CD4-positive, alpha-beta memory T cell (primary cell): ENCODE measurements at regions not wholly inside any gene's neighbourhood (a gene's known extent, or its start where the extent isn't known, plus 50 kb on each side); places are given as distances from the start of the nearest gene placed in this dataset.

Experiments used
- CTCF ChIA-PET: fragments of 350-600 bp; sonication (Branson Sonifier 250); formaldehyde crosslinking; loops from one replicate; lab custom pipeline; 2021; ENCODE audit warnings: inconsistent platforms; ENCODE audit not compliant: partially characterized antibody; lab: Charles Lee
- POLR2A ChIA-PET: fragments of 350-600 bp; sonication (Branson Sonifier 250); formaldehyde crosslinking; loops from one replicate; lab custom pipeline; 2021; ENCODE audit not compliant: partially characterized antibody; lab: Charles Lee
- DNase-seq, 5 donors: peaks; one replicate each; pipeline versions ENCODE4 v3.0.0 to v3.0.0-alpha.2; 2020 to 2022; ENCODE audit warnings: mixed read lengths in 1 of 5
- H3K27ac ChIP-seq: one replicate; pipeline ENCODE4 v1.7.0; 2013; ENCODE audit warnings: low read depth, low read length
- H3K27me3 ChIP-seq: 2 replicates; pipeline ENCODE4 v1.7.0; 2013; ENCODE audit warnings: mild to moderate bottlenecking, low read length, moderate library complexity; ENCODE audit not compliant: insufficient read depth
- H3K36me3 ChIP-seq: 2 replicates; pipeline ENCODE4 v1.7.0; 2013; ENCODE audit warnings: mild to moderate bottlenecking, low read length, moderate library complexity; ENCODE audit not compliant: insufficient read depth
- H3K4me1 ChIP-seq: 2 replicates; pipeline ENCODE4 v1.7.0; 2013; ENCODE audit warnings: mild to moderate bottlenecking, low read length, moderate library complexity; ENCODE audit not compliant: insufficient read depth
- H3K4me3 ChIP-seq, 2 donors: one replicate each; pipeline ENCODE4 v1.7.0; 2013; ENCODE audit warnings: low read length in 2 of 2, mild to moderate bottlenecking in 1 of 2
- H3K9me3 ChIP-seq, 2 donors: one replicate each; pipeline ENCODE4 v1.7.0; 2013; ENCODE audit warnings: low read length in 2 of 2, control low read depth in 1 of 2; ENCODE audit not compliant: control insufficient read depth in 1 of 2
- H3K27ac Mint-ChIP-seq, 7 donors: one replicate each; pipeline ENCODE4 v1.8.0; 2020 to 2021; ENCODE audit warnings: mixed read lengths in 7 of 7, mild to moderate bottlenecking in 6 of 7, inconsistent platforms in 3 of 7, moderate library complexity in 3 of 7
- H3K27me3 Mint-ChIP-seq, 2 donors: one replicate each; pipeline ENCODE4 v1.8.0; 2020 to 2021; ENCODE audit warnings: mixed read lengths in 2 of 2
- H3K36me3 Mint-ChIP-seq, 2 donors: one replicate each; pipeline ENCODE4 v1.8.0; 2020 to 2021; ENCODE audit warnings: mixed read lengths in 2 of 2, inconsistent platforms in 1 of 2, mild to moderate bottlenecking in 1 of 2
- H3K4me1 Mint-ChIP-seq, 4 donors: one replicate each; pipeline ENCODE4 v1.8.0; 2020 to 2021; ENCODE audit warnings: mixed read lengths in 4 of 4, mild to moderate bottlenecking in 1 of 4
- H3K4me3 Mint-ChIP-seq, 8 donors: one replicate each; pipeline ENCODE4 v1.8.0; 2020 to 2021; ENCODE audit warnings: mixed read lengths in 8 of 8, mild to moderate bottlenecking in 7 of 8, moderate library complexity in 6 of 8, inconsistent platforms in 3 of 8
- H3K9me3 Mint-ChIP-seq, 8 donors: one replicate each; pipeline ENCODE4 v1.8.0; 2020 to 2021; ENCODE audit warnings: mixed read lengths in 8 of 8, mild to moderate bottlenecking in 5 of 8, inconsistent platforms in 3 of 8, moderate library complexity in 1 of 8
- intact Hi-C: fragments of 100-400 bp; cut with micrococcal nuclease; formaldehyde crosslinking; loops from one replicate; pipeline ENCODE4 v1.15.1; 2023

GRCh38 chr2:175457895-175458448 is 276.5 kb upstream of the ATP5MC3 start:
- no peaks in the 10 kb centered on the region for H3K4me1 ChIP-seq
- Mint-ChIP-seq H3K9me3 (peaks cover 0 to 8% (median 0%) of the 10 kb centered on the region in 8 donors), H3K4me1 (no peaks in the 10 kb centered on the region), H3K27me3 (peaks cover 1% of the 10 kb centered on the region in 2 donors), H3K36me3 (no peaks in the 10 kb centered on the region), H3K27ac (no peak overlapping the region), H3K4me3 (no peak overlapping the region)
- intact Hi-C loops, result no loop called here
- H3K36me3 ChIP-seq, result no peaks in the 10 kb centered on the region
- H3K27ac ChIP-seq, result no peak overlapping the region
- CTCF ChIA-PET, result no interaction called here
- DNase-seq, result no peak
- POLR2A ChIA-PET, result no interaction called here
- H3K4me3 ChIP-seq, result no peak overlapping the region
- no peaks in the 10 kb centered on the region for H3K9me3 ChIP-seq
- H3K27me3 ChIP-seq, result no peaks in the 10 kb centered on the region

GRCh38 chr2:175454953-175455389 is 273.5 kb upstream of the ATP5MC3 start:
- H3K4me3 ChIP-seq, result no peak overlapping the region
- no peak for DNase-seq
- Mint-ChIP-seq H3K4me3 (no peak overlapping the region), H3K4me1 (no peaks in the 10 kb centered on the region), H3K27ac (no peak overlapping the region), H3K36me3 (no peaks in the 10 kb centered on the region), H3K27me3 (peaks cover 1 to 4% of the 10 kb centered on the region in 2 donors), H3K9me3 (peaks cover 0 to 5% (median 0%) of the 10 kb centered on the region in 8 donors)
- CTCF ChIA-PET, result no interaction called here
- POLR2A ChIA-PET, result no interaction called here
- no peaks in the 10 kb centered on the region for H3K36me3 ChIP-seq
- H3K27me3 ChIP-seq, result no peaks in the 10 kb centered on the region
- no peak overlapping the region for H3K27ac ChIP-seq
- H3K4me1 ChIP-seq, result no peaks in the 10 kb centered on the region
- H3K9me3 ChIP-seq, result no peaks in the 10 kb centered on the region
- intact Hi-C loops, result no loop called here

GRCh38 chr2:175450029-175450760 is 268.7 kb upstream of the ATP5MC3 start:
- no peak overlapping the region for H3K4me3 Mint-ChIP-seq
- H3K4me3 ChIP-seq, result no peak overlapping the region
- DNase-seq, result no peak
- no peaks in the 10 kb centered on the region for H3K36me3 ChIP-seq
- peaks cover 0 to 1% (median 0%) of the 10 kb centered on the region in 8 donors for H3K9me3 Mint-ChIP-seq
- no peaks in the 10 kb centered on the region for H3K4me1 Mint-ChIP-seq
- no peaks in the 10 kb centered on the region for H3K27me3 ChIP-seq
- H3K9me3 ChIP-seq, result no peaks in the 10 kb centered on the region
- H3K27me3 Mint-ChIP-seq, result peaks cover 1 to 5% of the 10 kb centered on the region in 2 donors
- H3K27ac ChIP-seq, result no peak overlapping the region
- intact Hi-C loops, result no loop called here
- no peaks in the 10 kb centered on the region for H3K4me1 ChIP-seq
- no peak overlapping the region for H3K27ac Mint-ChIP-seq
- ChIA-PET CTCF (no interaction called here), POLR2A (no interaction called here)
- no peaks in the 10 kb centered on the region for H3K36me3 Mint-ChIP-seq

- CTCF ChIA-PET, result no interaction called here
- POLR2A ChIA-PET, result no interaction called here
- H3K4me3 Mint-ChIP-seq, result no peak overlapping the region
Observed at GRCh38 chr2:175449616-175450015, 268.1 kb upstream of the ATP5MC3 start.

GRCh38 chr2:175446201-175446600 is 264.7 kb upstream of the ATP5MC3 start:
- Mint-ChIP-seq H3K27ac (no peak overlapping the region), H3K36me3 (no peaks in the 10 kb centered on the region), H3K9me3 (peaks cover 0 to 1% (median 0%) of the 10 kb centered on the region in 8 donors), H3K27me3 (peaks cover 1 to 7% of the 10 kb centered on the region in 2 donors), H3K4me1 (no peaks in the 10 kb centered on the region), H3K4me3 (no peak overlapping the region)
- no peaks in the 10 kb centered on the region for H3K36me3 ChIP-seq
- H3K27me3 ChIP-seq, result no peaks in the 10 kb centered on the region
- intact Hi-C loops, result no loop called here
- no peak for DNase-seq
- no peaks in the 10 kb centered on the region for H3K9me3 ChIP-seq
- H3K27ac ChIP-seq, result no peak overlapping the region
- ChIA-PET POLR2A (no interaction called here), CTCF (no interaction called here)
- no peaks in the 10 kb centered on the region for H3K4me1 ChIP-seq
- no peak overlapping the region for H3K4me3 ChIP-seq

More at GRCh38 chr2:175449616-175450015, 268.1 kb upstream of the ATP5MC3 start:
- H3K27ac Mint-ChIP-seq, result no peak overlapping the region
- H3K4me1 ChIP-seq, result no peaks in the 10 kb centered on the region
- H3K36me3 Mint-ChIP-seq, result no peaks in the 10 kb centered on the region
- peaks cover 1 to 5% of the 10 kb centered on the region in 2 donors for H3K27me3 Mint-ChIP-seq
- H3K36me3 ChIP-seq, result no peaks in the 10 kb centered on the region
- H3K27ac ChIP-seq, result no peak overlapping the region
- no peaks in the 10 kb centered on the region for H3K9me3 ChIP-seq
- H3K9me3 Mint-ChIP-seq, result peaks cover 0 to 1% (median 0%) of the 10 kb centered on the region in 8 donors
- no peak for DNase-seq
- H3K4me1 Mint-ChIP-seq, result no peaks in the 10 kb centered on the region
- H3K27me3 ChIP-seq, result no peaks in the 10 kb centered on the region
- no peak overlapping the region for H3K4me3 ChIP-seq
- intact Hi-C loops, result no loop called here

GRCh38 chr2:175445281-175445680 is 263.8 kb upstream of the ATP5MC3 start:
- Mint-ChIP-seq H3K4me1 (no peaks in the 10 kb centered on the region), H3K27ac (no peak overlapping the region), H3K4me3 (no peak overlapping the region), H3K9me3 (peaks cover 0 to 1% (median 0%) of the 10 kb centered on the region in 8 donors), H3K36me3 (no peaks in the 10 kb centered on the region), H3K27me3 (peaks cover 1 to 4% of the 10 kb centered on the region in 2 donors)
- ChIA-PET CTCF (no interaction called here), POLR2A (no interaction called here)
- no peaks in the 10 kb centered on the region for H3K4me1 ChIP-seq
- no peak for DNase-seq
- no peak overlapping the region for H3K27ac ChIP-seq
- H3K36me3 ChIP-seq, result no peaks in the 10 kb centered on the region
- H3K4me3 ChIP-seq, result no peak overlapping the region
- no peaks in the 10 kb centered on the region for H3K9me3 ChIP-seq
- intact Hi-C loops, result no loop called here
- no peaks in the 10 kb centered on the region for H3K27me3 ChIP-seq

- Mint-ChIP-seq H3K9me3 (peaks cover 0 to under 1% (median 0%) of the 10 kb centered on the region in 8 donors), H3K27ac (no peak overlapping the region), H3K27me3 (peaks cover 1 to 4% of the 10 kb centered on the region in 2 donors), H3K36me3 (no peaks in the 10 kb centered on the region), H3K4me3 (no peak overlapping the region), H3K4me1 (no peaks in the 10 kb centered on the region)
- no peaks in the 10 kb centered on the region for H3K9me3 ChIP-seq
- H3K36me3 ChIP-seq, result no peaks in the 10 kb centered on the region
- no peak overlapping the region for H3K4me3 ChIP-seq
- ChIA-PET POLR2A (no interaction called here), CTCF (interaction anchor here (0.6 kb wide), 1 partner anchor 16 kb away, joined by 3 read pairs; no protein-coding TSS in a partner anchor)
- no peaks in the 10 kb centered on the region for H3K27me3 ChIP-seq
- DNase-seq, result no peak
- intact Hi-C loops, result no loop called here
- no peaks in the 10 kb centered on the region for H3K4me1 ChIP-seq
- no peak overlapping the region for H3K27ac ChIP-seq
Observed at GRCh38 chr2:175442441-175442840, 260.9 kb upstream of the ATP5MC3 start.
